ENCODE measurements at regions not wholly inside any gene's neighbourhood (a gene's known extent, or its start where the extent isn't known, plus 50 kb on each side); places are given as distances from the start of the nearest gene placed in this dataset.

DNA sequence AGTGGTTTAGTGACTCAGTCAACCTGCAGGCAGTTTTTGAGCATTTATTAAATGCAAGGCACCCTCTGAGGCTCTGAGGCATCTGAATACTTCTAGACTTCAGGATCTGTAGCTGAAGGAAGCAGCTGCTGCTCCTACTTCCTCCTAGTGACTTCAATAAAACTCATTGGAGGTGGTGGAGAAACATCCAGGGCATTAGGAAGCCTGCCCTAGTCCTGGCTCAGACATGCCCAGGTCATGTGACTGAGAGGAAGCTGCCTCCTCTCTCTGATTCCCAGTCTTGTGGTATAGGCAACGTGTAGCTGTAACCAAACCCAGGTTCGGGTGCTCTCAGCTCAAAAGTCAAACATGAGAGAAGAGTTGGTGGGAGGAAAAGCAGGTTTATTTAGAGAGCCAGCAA lies 287.2 kb upstream of the GYPC start:
- TF ChIP-seq, protein P1, sequence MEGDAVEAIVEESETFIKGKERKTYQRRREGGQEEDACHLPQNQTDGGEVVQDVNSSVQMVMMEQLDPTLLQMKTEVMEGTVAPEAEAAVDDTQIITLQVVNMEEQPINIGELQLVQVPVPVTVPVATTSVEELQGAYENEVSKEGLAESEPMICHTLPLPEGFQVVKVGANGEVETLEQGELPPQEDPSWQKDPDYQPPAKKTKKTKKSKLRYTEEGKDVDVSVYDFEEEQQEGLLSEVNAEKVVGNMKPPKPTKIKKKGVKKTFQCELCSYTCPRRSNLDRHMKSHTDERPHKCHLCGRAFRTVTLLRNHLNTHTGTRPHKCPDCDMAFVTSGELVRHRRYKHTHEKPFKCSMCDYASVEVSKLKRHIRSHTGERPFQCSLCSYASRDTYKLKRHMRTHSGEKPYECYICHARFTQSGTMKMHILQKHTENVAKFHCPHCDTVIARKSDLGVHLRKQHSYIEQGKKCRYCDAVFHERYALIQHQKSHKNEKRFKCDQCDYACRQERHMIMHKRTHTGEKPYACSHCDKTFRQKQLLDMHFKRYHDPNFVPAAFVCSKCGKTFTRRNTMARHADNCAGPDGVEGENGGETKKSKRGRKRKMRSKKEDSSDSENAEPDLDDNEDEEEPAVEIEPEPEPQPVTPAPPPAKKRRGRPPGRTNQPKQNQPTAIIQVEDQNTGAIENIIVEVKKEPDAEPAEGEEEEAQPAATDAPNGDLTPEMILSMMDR (conservative IDR thresholded peaks at IDR 0.05 in 1 of 2, IDR thresholded peaks at IDR 0.05 in 1 of 2; ENCODE audit: extremely low read depth in 1 of 2, insufficient read depth in 1 of 2, low read depth in 1 of 2, low read length in 2 of 2), result no peak
- TF ChIP-seq EZH2 (IDR thresholded peaks at IDR 0.05; ENCODE audit: borderline replicate concordance, low read length), result no peak
